Neural cell (in vitro differentiated cells): ENCODE measurements at regions not wholly inside any gene's neighbourhood (a gene's known extent, or its start where the extent isn't known, plus 50 kb on each side); places are given as distances from the start of the nearest gene placed in this dataset.

Experiments
- H2AFZ ChIP-seq: fragments of 200-600, 300-800 bp; sonication (generic), shearing (Covaris generic); 2 replicates; pipeline ENCODE4 v1.6.0; 2014; ENCODE audit warnings: low read depth, mild to moderate bottlenecking, antibody characterized with exemption, low read length, moderate library complexity
- H3F3A ChIP-seq: fragments of 200-600 bp; shearing (Covaris generic); 2 replicates; pipeline ENCODE4 v1.6.1; 2016; ENCODE audit warnings: mild to moderate bottlenecking, moderate library complexity, mixed read lengths, antibody characterized with exemption, low read length; ENCODE audit not compliant: insufficient read depth, poor library complexity, severe bottlenecking
- H3K27ac ChIP-seq: fragments of 200-600, 300-800 bp; sonication (generic), shearing (Covaris generic); 2 replicates; pipeline ENCODE4 v1.5.1; 2014; ENCODE audit warnings: mild to moderate bottlenecking, low read length, moderate library complexity
- H3K27me3 ChIP-seq: fragments of 300-800, 200-600 bp; sonication (generic), shearing (Covaris generic); 2 replicates; pipeline ENCODE4 v1.6.0; 2014; ENCODE audit warnings: mild to moderate bottlenecking, low read depth, low read length, moderate library complexity; ENCODE audit not compliant: insufficient read depth
- H3K36me3 ChIP-seq: fragments of 300-800, 200-600 bp; sonication (generic), shearing (Covaris generic); 2 replicates; pipeline ENCODE4 v1.5.1; 2014; ENCODE audit warnings: mild to moderate bottlenecking, antibody characterized with exemption, low read length, moderate library complexity; ENCODE audit not compliant: insufficient read depth
- H3K4me2 ChIP-seq: fragments of 300-800, 200-600 bp; sonication (generic), shearing (Covaris generic); 2 replicates; pipeline ENCODE4 v1.6.0; 2014; ENCODE audit warnings: mild to moderate bottlenecking, low read length
- H3K4me3 ChIP-seq: fragments of 300-800, 200-600 bp; sonication (generic), shearing (Covaris generic); 2 replicates; pipeline ENCODE4 v1.5.1; 2014; ENCODE audit warnings: mild to moderate bottlenecking, low read length, moderate library complexity
- H3K79me2 ChIP-seq: fragments of 200-600 bp; shearing (Covaris generic); replicated peaks from 2 replicates; pipeline ENCODE4 v1.6.0; 2014; ENCODE audit warnings: mild to moderate bottlenecking, low read length, moderate library complexity; ENCODE audit not compliant: insufficient read depth
- H3K9ac ChIP-seq: fragments of 300-800, 200-600 bp; sonication (generic), shearing (Covaris generic); 2 replicates; pipeline ENCODE4 v1.6.1; 2016; ENCODE audit warnings: mild to moderate bottlenecking, low read length, mixed read lengths
- H3K9me2 ChIP-seq: fragments of 200-600 bp; shearing (Covaris generic); 2 replicates; pipeline ENCODE4 v1.6.1; 2016; ENCODE audit warnings: mild to moderate bottlenecking, low read length, mixed read lengths; ENCODE audit not compliant: insufficient read depth
- H3K9me3 ChIP-seq: fragments of 200-600, 300-800 bp; sonication (generic), shearing (Covaris generic); 2 replicates; pipeline ENCODE4 v1.6.1; 2016; ENCODE audit warnings: mild to moderate bottlenecking, mixed run types, low read length, moderate library complexity, mixed read lengths
- H4K20me1 ChIP-seq: fragments of 200-600 bp; shearing (Covaris generic); 2 replicates; pipeline ENCODE4 v1.6.1; 2016; ENCODE audit warnings: mild to moderate bottlenecking, mixed run types; ENCODE audit not compliant: insufficient read depth
- EP300 ChIP-seq: fragments of 450-650 bp; conservative IDR thresholded peaks from 2 replicates; pipeline ENCODE4 v1.6.1; 2014; ENCODE audit warnings: antibody characterized with exemption, mild to moderate bottlenecking, moderate library complexity; ENCODE audit not compliant: poor library complexity, severe bottlenecking
- EZH2 ChIP-seq: fragments of 200-600, 300-800 bp; shearing (Covaris generic), sonication (generic); IDR thresholded peaks from 2 replicates; pipeline ENCODE4 v1.6.1; 2014; ENCODE audit warnings: antibody characterized with exemption, low read length, borderline replicate concordance, mild to moderate bottlenecking; ENCODE audit not compliant: insufficient read depth, poor library complexity, severe bottlenecking
- MXI1 ChIP-seq: fragments of 450-650 bp; conservative IDR thresholded peaks from 2 replicates; pipeline ENCODE4 v1.6.1; 2014; ENCODE audit warnings: antibody characterized with exemption, mild to moderate bottlenecking; ENCODE audit not compliant: poor library complexity, severe bottlenecking
- POLR2AphosphoS5 ChIP-seq: IDR thresholded peaks from 2 replicates; pipeline ENCODE4 v1.6.1; 2012
- RAD21 ChIP-seq: fragments of 450-650 bp; conservative IDR thresholded peaks from 2 replicates; pipeline ENCODE4 v1.6.1; 2014; ENCODE audit warnings: antibody characterized with exemption, mild to moderate bottlenecking, moderate library complexity
- SMC3 ChIP-seq: fragments of 450-650 bp; conservative IDR thresholded peaks from 2 replicates; pipeline ENCODE4 v1.6.1; 2014; ENCODE audit warnings: antibody characterized with exemption, mild to moderate bottlenecking, moderate library complexity; ENCODE audit not compliant: poor library complexity
- TAF1 ChIP-seq: IDR thresholded peaks from 2 replicates; pipeline ENCODE4 v1.6.1; 2012; ENCODE audit warnings: low read depth
- TF ChIP-seq, protein P1 (sequence below): fragments of 450-650 bp; IDR thresholded peaks from 2 replicates; pipeline ENCODE4 v1.5.1; 2014; ENCODE audit warnings: antibody characterized with exemption, mild to moderate bottlenecking, moderate library complexity; ENCODE audit not compliant: poor library complexity, severe bottlenecking
- TF ChIP-seq, protein P2 (sequence below): IDR thresholded peaks from 2 replicates; pipeline ENCODE4 v1.6.1; 2012; ENCODE audit warnings: borderline replicate concordance

DNA sequence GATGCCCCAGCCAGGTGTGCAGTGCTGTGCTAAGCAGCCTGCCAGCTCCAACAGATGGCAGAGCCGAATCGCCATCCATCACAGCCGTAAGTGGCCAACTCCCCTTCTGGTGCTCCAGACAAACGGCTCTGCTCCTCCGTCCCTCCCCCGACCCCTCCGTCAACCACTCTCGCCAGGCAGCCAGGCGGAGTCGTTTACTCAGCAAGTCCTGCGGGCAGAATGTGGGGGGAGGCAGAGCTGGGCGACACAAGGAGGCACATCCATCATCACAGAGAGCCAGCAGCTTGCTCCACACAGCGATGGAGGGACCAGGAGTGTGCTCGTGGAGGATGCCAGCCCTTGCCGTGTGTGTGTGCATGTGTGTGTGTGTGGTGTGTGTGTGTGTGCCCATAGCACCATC lies 206.6 kb upstream of the GRIK3 start:
- H3K9me3 ChIP-seq = no peaks in the 10 kb centered on the region
- no peak overlapping the region for H3K4me3 ChIP-seq
- no peaks in the 10 kb centered on the region for H3F3A ChIP-seq
- no peaks in the 10 kb centered on the region for H4K20me1 ChIP-seq
- H3K79me2 ChIP-seq = no peaks in the 10 kb centered on the region
- TF ChIP-seq SMC3 (no peak), RAD21 (no peak), MXI1 (no peak), EZH2 (no peak), EP300 (no peak), TAF1 (no peak), POLR2AphosphoS5 (no peak)
- TF ChIP-seq, protein P1, sequence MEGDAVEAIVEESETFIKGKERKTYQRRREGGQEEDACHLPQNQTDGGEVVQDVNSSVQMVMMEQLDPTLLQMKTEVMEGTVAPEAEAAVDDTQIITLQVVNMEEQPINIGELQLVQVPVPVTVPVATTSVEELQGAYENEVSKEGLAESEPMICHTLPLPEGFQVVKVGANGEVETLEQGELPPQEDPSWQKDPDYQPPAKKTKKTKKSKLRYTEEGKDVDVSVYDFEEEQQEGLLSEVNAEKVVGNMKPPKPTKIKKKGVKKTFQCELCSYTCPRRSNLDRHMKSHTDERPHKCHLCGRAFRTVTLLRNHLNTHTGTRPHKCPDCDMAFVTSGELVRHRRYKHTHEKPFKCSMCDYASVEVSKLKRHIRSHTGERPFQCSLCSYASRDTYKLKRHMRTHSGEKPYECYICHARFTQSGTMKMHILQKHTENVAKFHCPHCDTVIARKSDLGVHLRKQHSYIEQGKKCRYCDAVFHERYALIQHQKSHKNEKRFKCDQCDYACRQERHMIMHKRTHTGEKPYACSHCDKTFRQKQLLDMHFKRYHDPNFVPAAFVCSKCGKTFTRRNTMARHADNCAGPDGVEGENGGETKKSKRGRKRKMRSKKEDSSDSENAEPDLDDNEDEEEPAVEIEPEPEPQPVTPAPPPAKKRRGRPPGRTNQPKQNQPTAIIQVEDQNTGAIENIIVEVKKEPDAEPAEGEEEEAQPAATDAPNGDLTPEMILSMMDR = no peak
- TF ChIP-seq, protein P2, sequence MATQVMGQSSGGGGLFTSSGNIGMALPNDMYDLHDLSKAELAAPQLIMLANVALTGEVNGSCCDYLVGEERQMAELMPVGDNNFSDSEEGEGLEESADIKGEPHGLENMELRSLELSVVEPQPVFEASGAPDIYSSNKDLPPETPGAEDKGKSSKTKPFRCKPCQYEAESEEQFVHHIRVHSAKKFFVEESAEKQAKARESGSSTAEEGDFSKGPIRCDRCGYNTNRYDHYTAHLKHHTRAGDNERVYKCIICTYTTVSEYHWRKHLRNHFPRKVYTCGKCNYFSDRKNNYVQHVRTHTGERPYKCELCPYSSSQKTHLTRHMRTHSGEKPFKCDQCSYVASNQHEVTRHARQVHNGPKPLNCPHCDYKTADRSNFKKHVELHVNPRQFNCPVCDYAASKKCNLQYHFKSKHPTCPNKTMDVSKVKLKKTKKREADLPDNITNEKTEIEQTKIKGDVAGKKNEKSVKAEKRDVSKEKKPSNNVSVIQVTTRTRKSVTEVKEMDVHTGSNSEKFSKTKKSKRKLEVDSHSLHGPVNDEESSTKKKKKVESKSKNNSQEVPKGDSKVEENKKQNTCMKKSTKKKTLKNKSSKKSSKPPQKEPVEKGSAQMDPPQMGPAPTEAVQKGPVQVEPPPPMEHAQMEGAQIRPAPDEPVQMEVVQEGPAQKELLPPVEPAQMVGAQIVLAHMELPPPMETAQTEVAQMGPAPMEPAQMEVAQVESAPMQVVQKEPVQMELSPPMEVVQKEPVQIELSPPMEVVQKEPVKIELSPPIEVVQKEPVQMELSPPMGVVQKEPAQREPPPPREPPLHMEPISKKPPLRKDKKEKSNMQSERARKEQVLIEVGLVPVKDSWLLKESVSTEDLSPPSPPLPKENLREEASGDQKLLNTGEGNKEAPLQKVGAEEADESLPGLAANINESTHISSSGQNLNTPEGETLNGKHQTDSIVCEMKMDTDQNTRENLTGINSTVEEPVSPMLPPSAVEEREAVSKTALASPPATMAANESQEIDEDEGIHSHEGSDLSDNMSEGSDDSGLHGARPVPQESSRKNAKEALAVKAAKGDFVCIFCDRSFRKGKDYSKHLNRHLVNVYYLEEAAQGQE = no peak
- H3K36me3 ChIP-seq = no peaks in the 10 kb centered on the region
- no peak overlapping the region for H3K27ac ChIP-seq
- no peaks in the 10 kb centered on the region for H3K27me3 ChIP-seq
- H3K9ac ChIP-seq = no peak overlapping the region
- no peaks in the 10 kb centered on the region for H3K9me2 ChIP-seq
- H3K4me2 ChIP-seq = no peak overlapping the region
- no peak overlapping the region for H2AFZ ChIP-seq

DNA sequence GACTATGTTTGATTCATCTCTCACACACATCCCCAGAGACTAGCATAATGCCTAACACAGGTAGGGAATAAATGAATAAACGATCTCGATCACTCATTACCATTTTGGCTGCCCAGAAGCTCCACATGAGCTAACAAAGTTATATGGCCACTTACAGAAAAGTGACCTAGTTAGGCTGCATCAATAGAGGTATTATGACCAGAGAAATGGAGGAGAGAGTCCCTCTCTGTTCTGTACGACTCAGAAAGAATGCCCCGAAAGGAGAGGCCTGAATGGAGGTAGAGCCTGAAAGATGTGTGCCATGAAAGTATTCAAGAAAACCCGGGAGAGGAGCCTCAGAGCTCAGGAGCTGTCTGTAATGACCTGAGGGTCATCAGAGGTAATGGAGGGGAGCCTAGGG lies 208.2 kb upstream of the GRIK3 start:
- Histone ChIP-seq H3K79me2 (no peaks in the 10 kb centered on the region), H3K4me2 (no peak overlapping the region), H3K9me3 (no peaks in the 10 kb centered on the region), H3K36me3 (no peaks in the 10 kb centered on the region), H3K27me3 (no peaks in the 10 kb centered on the region), H2AFZ (no peak overlapping the region), H3K9me2 (no peaks in the 10 kb centered on the region), H3F3A (no peaks in the 10 kb centered on the region), H4K20me1 (no peaks in the 10 kb centered on the region), H3K9ac (no peak overlapping the region), H3K27ac (no peak overlapping the region), H3K4me3 (no peak overlapping the region)
- TF ChIP-seq MXI1 (no peak), EZH2 (no peak)
- TF ChIP-seq, protein P1 = no peak
